Fibroblast of peridontal ligament (primary cell): ENCODE measurements at regions not wholly inside any gene's neighbourhood (a gene's known extent, or its start where the extent isn't known, plus 50 kb on each side); places are given as distances from the start of the nearest gene placed in this dataset.

Experiments
- DNase-seq: peaks from one replicate; pipeline ENCODE4 v3.0.0-alpha.2; 2010; ENCODE audit errors: extremely low read depth

DNA sequence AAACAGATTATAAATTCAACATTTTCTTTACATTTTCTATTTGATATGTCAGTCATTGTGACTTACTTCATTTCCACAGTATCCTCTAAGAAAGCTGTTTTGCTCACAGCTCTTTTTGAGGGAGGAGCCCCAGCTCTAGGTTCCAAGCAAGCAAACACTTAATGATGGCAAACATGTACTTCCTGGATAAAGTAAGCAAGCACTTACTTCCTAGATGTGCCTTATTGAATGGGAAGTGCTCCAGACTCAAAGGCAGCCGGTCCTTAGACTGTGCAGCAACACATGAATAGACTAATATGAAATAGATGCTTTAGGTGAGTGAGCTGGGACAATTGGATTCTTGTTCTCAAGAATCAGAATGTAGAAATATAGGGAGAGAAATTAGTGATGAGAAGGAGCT is 2149.8 kb upstream of the PIK3C3 start:
- DNase-seq = no peak

GRCh38 chr18:39802648-39803229 is 2152.3 kb upstream of the PIK3C3 start:
- no peak for DNase-seq

DNA sequence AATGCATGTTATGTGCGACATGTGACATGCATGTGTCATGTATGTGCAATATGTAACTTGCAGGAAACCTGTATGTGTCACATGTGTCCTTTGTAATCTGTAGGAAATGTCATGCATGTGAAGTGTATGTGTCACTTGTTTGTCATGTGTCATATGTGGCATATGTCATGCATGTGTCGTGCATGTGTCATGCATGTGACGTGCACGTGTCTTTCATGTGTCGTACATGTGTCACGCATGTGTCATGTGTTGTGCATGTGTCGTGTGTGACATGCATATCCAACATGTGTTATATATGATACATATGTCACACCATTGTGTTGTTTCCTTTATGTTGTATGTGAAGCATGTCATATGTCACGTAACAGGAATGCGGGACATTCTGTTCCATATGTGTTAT is 2153.2 kb upstream of the PIK3C3 start:
- DNase-seq = no peak

DNA sequence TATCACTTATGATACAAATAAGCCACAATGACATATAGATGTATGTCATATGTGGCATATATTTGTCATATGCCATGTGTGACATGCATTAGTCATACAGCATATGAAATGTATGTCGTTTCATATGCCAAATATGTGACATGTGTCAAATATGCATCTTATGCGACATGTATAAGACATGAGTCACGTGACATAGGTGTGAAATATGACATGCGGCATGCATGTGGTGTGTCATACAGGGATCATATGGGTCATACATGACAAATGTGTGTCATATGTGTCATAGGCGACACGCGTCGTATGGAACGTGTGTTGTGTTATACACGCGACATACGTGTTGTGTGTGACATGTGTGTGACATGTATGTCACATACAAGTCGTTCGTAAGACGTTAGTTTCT is 2154.0 kb upstream of the PIK3C3 start:
- no peak for DNase-seq

GRCh38 chr18:39799006-39799405 is 2156.0 kb upstream of the PIK3C3 start:
- DNase-seq = peak; percentile 49

DNA sequence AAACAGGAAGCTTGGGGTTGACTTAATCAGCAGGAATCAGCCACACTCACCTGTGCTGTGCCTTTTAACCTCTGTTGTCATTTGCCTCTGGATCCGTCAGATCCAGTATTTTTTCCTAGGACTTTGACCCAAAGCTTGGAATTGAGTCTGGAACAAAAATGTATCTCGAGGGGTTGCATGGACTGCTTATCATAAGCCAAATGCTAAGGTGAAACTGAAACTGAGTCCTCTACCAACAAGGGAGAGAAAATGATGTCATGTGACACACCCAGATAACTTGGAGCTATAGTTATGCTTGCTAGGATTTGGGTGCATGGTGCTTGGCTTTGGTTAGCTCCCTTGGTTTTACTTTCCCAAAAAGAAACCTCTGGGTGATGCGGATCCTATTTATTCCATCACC is 2158.6 kb upstream of the PIK3C3 start:
- peak; percentile 22 for DNase-seq

GRCh38 chr18:39795350-39795749 is 2159.7 kb upstream of the PIK3C3 start:
- DNase-seq = no peak

DNA sequence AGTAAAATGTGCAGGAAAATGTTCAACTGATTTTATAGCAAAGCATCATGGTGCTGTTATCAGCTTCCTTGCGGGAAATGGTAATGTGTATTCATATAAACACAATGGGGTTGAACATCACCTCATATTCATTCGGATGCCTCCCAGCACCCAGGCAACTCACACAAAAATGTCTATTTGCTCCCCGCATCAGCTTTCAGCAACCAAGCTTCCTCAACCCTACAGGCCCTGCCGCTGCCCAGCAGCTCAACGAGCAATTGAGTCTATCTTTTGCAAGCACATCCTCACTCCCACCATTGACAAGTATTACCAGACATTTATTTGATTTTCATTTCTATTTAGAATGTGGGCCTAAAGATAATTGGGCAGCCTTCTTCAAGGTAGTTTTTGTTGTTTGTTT is 2161.4 kb upstream of the PIK3C3 start:
- no peak for DNase-seq

DNA sequence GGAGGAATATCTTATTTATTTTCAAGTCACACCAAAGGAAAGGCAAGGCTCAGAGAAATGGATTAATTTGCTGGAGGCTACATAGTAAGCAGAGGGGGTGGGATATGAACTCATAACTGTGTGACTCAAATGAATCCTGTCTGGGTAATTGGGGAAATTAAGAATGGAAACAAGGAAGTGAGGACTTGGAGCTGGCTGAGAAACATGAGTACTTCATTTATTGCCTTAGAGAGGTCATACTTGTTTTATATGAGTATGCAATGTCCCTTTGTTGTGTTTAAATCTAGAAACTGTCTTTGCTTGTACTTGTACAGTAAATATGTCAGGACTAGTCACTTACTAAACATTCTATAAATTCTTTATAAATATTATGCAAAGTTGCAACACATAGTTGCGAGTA is 2166.7 kb upstream of the PIK3C3 start:
- no peak for DNase-seq

- DNase-seq = no peak
These were observed 2168.6 kb upstream of the PIK3C3 start for GRCh38 chr18:39786477-39786876.

GRCh38 chr18:39784541-39784940 is 2170.5 kb upstream of the PIK3C3 start:
- DNase-seq = no peak

- no peak for DNase-seq
These were observed 2173.5 kb upstream of the PIK3C3 start for GRCh38 chr18:39781565-39781964.

DNA sequence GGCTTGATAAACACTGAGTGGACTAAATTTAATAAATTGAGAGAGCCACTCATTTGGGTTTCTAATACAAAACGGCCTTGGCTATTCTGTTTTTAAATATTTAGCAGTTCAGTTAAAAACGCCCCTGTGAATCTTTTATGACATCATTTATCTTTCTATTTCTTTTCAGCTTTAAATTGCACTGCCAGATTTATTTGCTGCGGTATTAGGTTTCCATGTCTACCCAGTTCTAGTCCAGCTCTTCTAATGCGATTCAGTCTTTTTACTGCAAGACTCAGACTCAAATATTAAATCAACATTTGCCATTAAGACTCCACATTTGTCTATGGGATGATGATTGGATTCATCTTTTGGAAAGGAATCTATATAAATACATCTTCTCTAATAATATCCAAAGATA is 2174.3 kb upstream of the PIK3C3 start:
- no peak for DNase-seq

DNA sequence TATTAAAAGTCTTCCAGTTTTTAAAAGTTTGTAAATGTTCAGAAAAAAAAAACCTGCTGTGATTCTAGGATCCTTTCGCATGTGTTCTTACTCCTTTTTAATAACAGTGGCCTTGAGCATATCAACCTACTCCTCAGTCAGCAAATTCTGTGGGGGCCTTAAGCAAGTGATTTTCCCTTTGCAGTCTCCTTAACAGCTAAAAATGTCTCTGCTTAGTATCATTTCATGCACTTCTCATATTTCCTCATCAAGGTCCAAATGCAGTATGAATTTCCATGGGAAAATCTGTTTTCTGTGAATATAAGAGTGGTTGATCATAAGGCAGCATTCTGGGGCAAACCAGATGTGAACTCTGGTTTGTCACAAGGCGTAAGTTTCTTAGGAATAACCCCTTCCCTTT is 2175.1 kb upstream of the PIK3C3 start:
- peak; percentile 20 for DNase-seq

GRCh38 chr18:39776766-39777165 is 2178.3 kb upstream of the PIK3C3 start:
- no peak for DNase-seq

- DNase-seq = no peak
These were observed 2180.0 kb upstream of the PIK3C3 start for GRCh38 chr18:39774957-39775598.

GRCh38 chr18:39773646-39774045 is 2181.4 kb upstream of the PIK3C3 start:
- no peak for DNase-seq

GRCh38 chr18:39772155-39772919 is 2182.7 kb upstream of the PIK3C3 start:
- DNase-seq = peak; percentile 72

GRCh38 chr18:39770399-39770798 is 2184.6 kb upstream of the PIK3C3 start:
- peak; percentile 62 for DNase-seq

- no peak for DNase-seq
These were observed 2190.2 kb upstream of the PIK3C3 start for GRCh38 chr18:39764873-39765272.

DNA sequence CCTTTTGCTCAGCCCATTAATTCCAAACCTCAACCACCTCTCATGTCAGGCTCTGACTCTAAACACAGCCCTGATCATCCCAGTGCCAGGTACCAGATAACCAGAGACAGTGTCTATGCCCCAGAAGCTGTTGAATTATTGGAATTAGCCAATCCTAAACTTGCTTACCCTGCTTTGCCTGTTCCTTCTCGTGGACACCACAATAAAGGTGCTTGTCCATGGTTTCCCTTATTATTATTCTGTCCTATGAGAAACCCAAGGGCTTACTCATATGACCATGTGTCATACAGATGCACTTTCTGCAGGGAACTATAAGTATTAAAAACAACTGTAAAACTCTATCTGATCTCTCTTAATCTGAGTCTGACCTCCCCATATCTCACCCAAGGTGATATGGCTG is 2193.8 kb upstream of the PIK3C3 start:
- no peak for DNase-seq

- no peak for DNase-seq
These were observed 2194.3 kb upstream of the CELF4 start for GRCh38 chr18:39759926-39760325.

DNA sequence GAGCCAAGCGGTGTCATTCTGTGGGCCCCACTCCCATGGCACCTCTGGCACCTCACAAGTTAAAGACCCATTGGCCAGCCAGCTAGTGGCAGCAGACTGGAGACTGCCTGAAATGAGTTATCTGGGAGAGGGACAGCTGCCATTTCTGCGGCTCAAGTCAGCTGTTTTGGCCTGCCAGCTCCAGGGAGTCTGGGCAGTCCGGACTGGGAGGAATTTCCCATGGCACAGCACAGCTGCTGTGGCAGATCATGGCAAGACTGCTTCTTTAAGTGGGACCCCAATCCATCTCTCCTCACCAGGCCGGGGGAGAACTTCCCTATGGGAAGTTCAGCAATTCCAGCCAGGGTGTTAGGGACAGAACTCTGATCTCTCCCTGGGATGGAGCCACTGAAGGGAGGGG is 2187.6 kb upstream of the CELF4 start:
- DNase-seq = no peak
